PC-9 (cell line): ENCODE measurements at regions not wholly inside any gene's neighbourhood (a gene's known extent, or its start where the extent isn't known, plus 50 kb on each side); places are given as distances from the start of the nearest gene placed in this dataset.

Source experiments
- BruUV-seq: library from RNA; stranded (reverse); fragments of 400-500 nt; replicated peaks from 2 replicates; lab custom pipeline; 2021; lab: Mats Ljungman, UMichigan
- CTCF ChIA-PET: fragments of 300-600 bp; sonication (Branson Sonifier 250); formaldehyde crosslinking; loops from one replicate; lab custom pipeline; 2022; ENCODE audit warnings: antibody characterized with exemption; lab: Charles Lee
- POLR2A ChIA-PET: fragments of 300-600 bp; sonication (Branson Sonifier 250); formaldehyde crosslinking; loops from one replicate; lab custom pipeline; 2022; ENCODE audit warnings: antibody characterized with exemption; ENCODE audit not compliant: unreplicated experiment; lab: Charles Lee
- DNase-seq, 2 experiments: peaks; one replicate each; pipeline versions ENCODE4 v3.0.0 to v3.0.0-alpha.2; 2015 to 2022; ENCODE audit warnings: mixed read lengths in 1 of 2
- H2AFZ ChIP-seq: fragments of 200-600 bp; sonication (generic); 2 replicates; pipeline ENCODE4 v1.8.1; 2017; ENCODE audit warnings: antibody characterized with exemption
- H3F3A ChIP-seq: fragments of 200-600 bp; sonication (generic); 2 replicates; pipeline ENCODE4 v1.8.1; 2017; ENCODE audit warnings: antibody characterized with exemption, mild to moderate bottlenecking, low read depth; ENCODE audit not compliant: insufficient read depth
- H3K27ac ChIP-seq: fragments of 200-600 bp; sonication (generic); 2 replicates; pipeline ENCODE4 v1.6.1; 2016; ENCODE audit warnings: mixed run types
- H3K27me3 ChIP-seq: fragments of 200-600 bp; sonication (generic); 2 replicates; pipeline ENCODE4 v1.6.1; 2016; ENCODE audit warnings: low read depth, mixed run types; ENCODE audit not compliant: insufficient read depth
- H3K36me3 ChIP-seq: fragments of 200-600 bp; sonication (generic); 2 replicates; pipeline ENCODE4 v1.6.1; 2016; ENCODE audit warnings: low read depth, mixed run types
- H3K4me1 ChIP-seq: fragments of 200-600 bp; sonication (generic); replicated peaks from 2 replicates; pipeline ENCODE4 v1.6.1; 2016; ENCODE audit warnings: mixed run types; ENCODE audit not compliant: insufficient read depth
- H3K4me2 ChIP-seq: fragments of 200-600 bp; sonication (generic); 2 replicates; pipeline ENCODE4 v1.6.1; 2017; ENCODE audit warnings: mixed run types
- H3K4me3 ChIP-seq: fragments of 200-600 bp; sonication (generic); 2 replicates; pipeline ENCODE4 v1.6.1; 2016; ENCODE audit warnings: mixed run types
- H3K79me2 ChIP-seq: fragments of 200-600 bp; sonication (generic); 2 replicates; pipeline ENCODE4 v1.6.1; 2017; ENCODE audit warnings: low read depth, mixed run types
- H3K9me2 ChIP-seq: fragments of 200-600 bp; sonication (generic); 2 replicates; pipeline ENCODE4 v1.8.1; 2017; ENCODE audit warnings: mild to moderate bottlenecking; ENCODE audit not compliant: insufficient read depth
- H3K9me3 ChIP-seq: fragments of 200-600 bp; sonication (generic); 2 replicates; pipeline ENCODE4 v1.8.1; 2016; ENCODE audit warnings: low read depth; ENCODE audit not compliant: insufficient read depth
- H4K20me1 ChIP-seq: fragments of 200-600 bp; sonication (generic); 2 replicates; pipeline ENCODE4 v1.8.1; 2017; ENCODE audit not compliant: insufficient read depth
- EZH2 ChIP-seq: fragments of 200-600 bp; sonication (generic); IDR thresholded peaks from 2 replicates; pipeline ENCODE4 v1.8.0; 2017; ENCODE audit warnings: antibody characterized with exemption, low read depth
- intact Hi-C: fragments of 100-400 bp; cut with micrococcal nuclease; formaldehyde crosslinking; loops from one replicate; pipeline ENCODE4 v1.10.0; 2022; ENCODE audit not compliant: unreplicated experiment
- TF ChIP-seq, protein P1 (sequence below): fragments of 200-600 bp; sonication (generic); conservative IDR thresholded peaks from 2 replicates; pipeline ENCODE4 v1.6.1; 2017; ENCODE audit warnings: mixed run types, antibody characterized with exemption, mild to moderate bottlenecking, moderate library complexity

DNA sequence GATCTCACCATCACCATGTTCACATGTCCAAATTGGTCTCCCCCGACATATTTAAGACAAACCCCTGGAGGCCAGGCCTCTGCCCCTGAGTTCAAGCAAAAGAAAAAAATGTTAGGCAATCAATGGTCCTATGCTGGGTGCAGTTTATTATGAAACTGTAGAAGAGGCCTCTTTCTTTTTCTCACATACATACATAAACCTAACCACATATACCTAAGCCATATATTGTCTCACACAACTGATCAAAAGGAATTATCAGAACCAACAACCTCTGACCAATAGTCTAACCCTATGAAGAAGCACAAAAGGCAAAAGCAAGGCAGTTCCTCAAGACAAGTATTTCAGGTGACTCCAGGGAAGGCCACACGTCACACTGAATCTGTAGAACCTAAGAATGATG is 49.9 kb downstream of the ILRUN start:
- no peak for DNase-seq
- H3K4me3 ChIP-seq = no peak overlapping the region
- no peaks in the 10 kb centered on the region for H3K27me3 ChIP-seq
- H3K79me2 ChIP-seq = peaks cover 41% of the 10 kb centered on the region
- peaks cover 5% of the 10 kb centered on the region; the same call in 1 of the 2 replicates for H3K36me3 ChIP-seq
- CTCF ChIA-PET = no interaction called here
- H3K27ac ChIP-seq = no peak overlapping the region
- peaks cover 5% of the 10 kb centered on the region for H4K20me1 ChIP-seq
- TF ChIP-seq, protein P1, sequence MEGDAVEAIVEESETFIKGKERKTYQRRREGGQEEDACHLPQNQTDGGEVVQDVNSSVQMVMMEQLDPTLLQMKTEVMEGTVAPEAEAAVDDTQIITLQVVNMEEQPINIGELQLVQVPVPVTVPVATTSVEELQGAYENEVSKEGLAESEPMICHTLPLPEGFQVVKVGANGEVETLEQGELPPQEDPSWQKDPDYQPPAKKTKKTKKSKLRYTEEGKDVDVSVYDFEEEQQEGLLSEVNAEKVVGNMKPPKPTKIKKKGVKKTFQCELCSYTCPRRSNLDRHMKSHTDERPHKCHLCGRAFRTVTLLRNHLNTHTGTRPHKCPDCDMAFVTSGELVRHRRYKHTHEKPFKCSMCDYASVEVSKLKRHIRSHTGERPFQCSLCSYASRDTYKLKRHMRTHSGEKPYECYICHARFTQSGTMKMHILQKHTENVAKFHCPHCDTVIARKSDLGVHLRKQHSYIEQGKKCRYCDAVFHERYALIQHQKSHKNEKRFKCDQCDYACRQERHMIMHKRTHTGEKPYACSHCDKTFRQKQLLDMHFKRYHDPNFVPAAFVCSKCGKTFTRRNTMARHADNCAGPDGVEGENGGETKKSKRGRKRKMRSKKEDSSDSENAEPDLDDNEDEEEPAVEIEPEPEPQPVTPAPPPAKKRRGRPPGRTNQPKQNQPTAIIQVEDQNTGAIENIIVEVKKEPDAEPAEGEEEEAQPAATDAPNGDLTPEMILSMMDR = no peak
- TF ChIP-seq EZH2 = no peak
- BruUV-seq = no TSS peak
- no peak overlapping the region for H2AFZ ChIP-seq
- POLR2A ChIA-PET = no interaction called here
- H3K9me3 ChIP-seq = no peaks in the 10 kb centered on the region
- intact Hi-C loops = no loop called here
- H3F3A ChIP-seq = no peaks in the 10 kb centered on the region
- peaks cover under 1% of the 10 kb centered on the region for H3K4me1 ChIP-seq
- H3K9me2 ChIP-seq = no peaks in the 10 kb centered on the region
- no peak overlapping the region for H3K4me2 ChIP-seq

DNA sequence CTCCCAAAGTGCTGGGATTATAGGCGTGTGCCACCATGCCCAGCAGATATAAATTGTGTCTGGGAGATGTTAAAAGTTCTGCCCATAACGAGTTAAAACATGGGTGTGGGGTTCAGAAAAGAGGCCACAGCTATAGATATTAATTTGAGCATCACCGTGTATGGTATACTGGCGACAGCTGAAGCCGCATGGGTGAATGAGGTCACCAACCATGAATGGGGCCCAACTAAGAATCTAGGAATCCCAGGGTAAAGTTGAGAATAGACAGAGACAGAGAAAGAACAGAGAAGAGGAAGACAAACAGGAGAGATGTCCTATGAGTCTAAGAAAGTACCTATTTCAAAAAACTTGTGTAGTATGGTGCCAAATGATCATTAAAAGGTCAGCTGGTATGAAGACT is 50.9 kb downstream of the ILRUN start:
- CTCF ChIA-PET = no interaction called here

DNA sequence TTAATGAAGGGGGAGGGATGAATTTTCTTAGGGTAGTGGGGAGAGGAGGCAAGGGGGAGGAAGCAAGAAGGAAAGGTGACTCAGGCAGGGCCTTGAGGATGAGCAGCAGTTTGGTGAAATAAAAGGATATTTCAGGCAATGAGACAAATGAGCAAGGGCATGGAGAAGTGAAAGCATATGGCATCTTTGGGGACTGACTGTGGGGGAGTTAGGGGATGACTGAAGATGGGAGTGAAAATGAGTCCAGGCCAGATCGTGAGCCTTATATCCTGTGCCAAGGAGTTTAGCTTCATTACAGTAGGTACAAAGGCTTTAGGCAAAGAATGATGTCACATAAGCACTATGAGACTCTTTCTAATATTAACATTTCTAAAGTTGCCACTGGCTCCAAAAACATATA is 51.9 kb downstream of the ILRUN start:
- POLR2A ChIA-PET = interaction anchor here (0.5 to 0.6 kb wide), 3 partner anchors 9 to 139 kb away, joined by 3 to 7 read pairs (median 5); no protein-coding TSS in a partner anchor

More for the DNA sequence above, 50.9 kb downstream of the ILRUN start:
- no TSS peak for BruUV-seq
- intact Hi-C loops = no loop called here
- peaks cover 5% of the 10 kb centered on the region; the same call in 1 of the 2 replicates for H3K36me3 ChIP-seq
- H3K4me1 ChIP-seq = no peaks in the 10 kb centered on the region
- peaks cover 5% of the 10 kb centered on the region for H4K20me1 ChIP-seq
- no peak overlapping the region for H3K4me3 ChIP-seq
- H3K27me3 ChIP-seq = no peaks in the 10 kb centered on the region
- no peaks in the 10 kb centered on the region for H3K9me3 ChIP-seq
- TF ChIP-seq, protein P1 = no peak
- no peak for TF ChIP-seq EZH2
- no peak overlapping the region for H3K27ac ChIP-seq
- no peak overlapping the region for H2AFZ ChIP-seq
- H3K9me2 ChIP-seq = no peaks in the 10 kb centered on the region
- no peak for DNase-seq
- H3K79me2 ChIP-seq = peaks cover 40% of the 10 kb centered on the region
- H3F3A ChIP-seq = no peaks in the 10 kb centered on the region
- POLR2A ChIA-PET = interaction anchor here (0.6 kb wide), 1 partner anchor 11 kb away, joined by 3 read pairs; no protein-coding TSS in a partner anchor
- H3K4me2 ChIP-seq = no peak overlapping the region

More for the DNA sequence above, 51.9 kb downstream of the ILRUN start:
- Histone ChIP-seq H3K4me1 (no peaks in the 10 kb centered on the region), H3F3A (no peaks in the 10 kb centered on the region; the same call in 1 of the 2 replicates), H3K4me2 (no peak overlapping the region), H3K27ac (no peak overlapping the region), H3K4me3 (no peak overlapping the region), H3K9me3 (no peaks in the 10 kb centered on the region), H2AFZ (no peak overlapping the region), H3K36me3 (peaks cover 5% of the 10 kb centered on the region; the same call in 1 of the 2 replicates), H3K27me3 (no peaks in the 10 kb centered on the region), H4K20me1 (peaks cover 5% of the 10 kb centered on the region), H3K79me2 (peaks cover 38% of the 10 kb centered on the region), H3K9me2 (no peaks in the 10 kb centered on the region)
- no TSS peak for BruUV-seq
- TF ChIP-seq EZH2 = no peak
- TF ChIP-seq, protein P1 = no peak
- intact Hi-C loops = no loop called here
- CTCF ChIA-PET = no interaction called here
- DNase-seq = no peak
